Thyroid gland (tissue), 4 donors: ENCODE measurements at regions not wholly inside any gene's neighbourhood (a gene's known extent, or its start where the extent isn't known, plus 50 kb on each side); places are given as distances from the start of the nearest gene placed in this dataset.
A peak's percentile ranks its signal among the peaks of the same experiment; 100 is the strongest.

ENCODE experiments used
- DNase-seq, 2 donors: peaks; one replicate each; pipeline ENCODE4 v3.0.0-alpha.2; 2019
- H3K27ac ChIP-seq, 3 donors: fragments of 200-600 bp; sonication (generic); 1 replicate in 2 of 3; 2 replicates in 1 of 3; pipeline ENCODE4 v1.5.1; 2016 to 2019; ENCODE audit warnings: mild to moderate bottlenecking in 1 of 3, moderate library complexity in 1 of 3
- H3K27me3 ChIP-seq: fragments of 200-600 bp; sonication (generic); one replicate; pipeline ENCODE4 v1.5.1; 2019
- H3K36me3 ChIP-seq, 2 donors: fragments of 200-600 bp; sonication (generic); one replicate each; pipeline ENCODE4 v1.5.1; 2016 to 2019
- H3K4me1 ChIP-seq, 2 donors: fragments of 200-600 bp; sonication (generic); one replicate each; pipeline ENCODE4 v1.5.1; 2017 to 2019
- H3K4me3 ChIP-seq, 3 donors: fragments of 200-600 bp; sonication (generic); replicated peaks in 1 of 3; 1 replicate in 2 of 3; 2 replicates in 1 of 3; pipeline ENCODE4 v1.5.1; 2016; ENCODE audit warnings: mild to moderate bottlenecking in 1 of 3
- H3K9me3 ChIP-seq: fragments of 200-600 bp; sonication (generic); one replicate; pipeline ENCODE4 v1.5.1; 2017
- CTCF ChIP-seq, 6 experiments: fragments of 200-600 bp in 3 of 6; fragments of 450-650 bp in 3 of 6; sonication (generic) in 3 of 6; IDR thresholded peaks; one replicate each; pipeline ENCODE4 v1.5.1; 2016 to 2019; ENCODE audit warnings: antibody characterized with exemption in 6 of 6, mild to moderate bottlenecking in 2 of 6, inconsistent platforms in 1 of 6, moderate library complexity in 1 of 6
- POLR2A ChIP-seq, 2 donors: fragments of 450-650 bp; IDR thresholded peaks; one replicate each; pipeline ENCODE4 v1.6.1; 2017; ENCODE audit warnings: antibody characterized with exemption in 2 of 2, mild to moderate bottlenecking in 2 of 2, moderate library complexity in 1 of 2
- WGBS, 2 donors: methylation state at CpG; one replicate each; pipeline ENCODE4 v1.1.5; 2017; 5-methylcytosine and 5-hydroxymethylcytosine counted together
- intact Hi-C: fragments of 100-400 bp; cut with DNase I; formaldehyde crosslinking; loops from one replicate; pipeline ENCODE4 v1.15.1; 2023

GRCh38 chr5:102579379-102579778 lies 80.6 kb upstream of the SLCO6A1 start:
- no peak overlapping the region for H3K27ac ChIP-seq
- intact Hi-C loops: no loop called here
- H3K27me3 ChIP-seq: no peaks in the 10 kb centered on the region
- TF ChIP-seq POLR2A (IDR thresholded peaks at IDR 0.05): no peak
- TF ChIP-seq CTCF (IDR thresholded peaks at IDR 0.05): no peak
- WGBS, 2 donors: 82 to 86% methylated on average over 1 of the region's 1 CpG
- H3K4me1 ChIP-seq: no peaks in the 10 kb centered on the region
- H3K4me3 ChIP-seq: no peak overlapping the region
- no peaks in the 10 kb centered on the region for H3K9me3 ChIP-seq
- no peak for DNase-seq
- H3K36me3 ChIP-seq: no peaks in the 10 kb centered on the region

GRCh38 chr5:102581011-102581410 lies 82.2 kb upstream of the SLCO6A1 start:
- Histone ChIP-seq H3K36me3 (no peaks in the 10 kb centered on the region), H3K9me3 (no peaks in the 10 kb centered on the region), H3K4me1 (no peaks in the 10 kb centered on the region), H3K4me3 (no peak overlapping the region), H3K27ac (no peak overlapping the region), H3K27me3 (no peaks in the 10 kb centered on the region)
- intact Hi-C loops: no loop called here
- TF ChIP-seq CTCF (IDR thresholded peaks at IDR 0.05) (no peak), POLR2A (IDR thresholded peaks at IDR 0.05) (no peak)
- DNase-seq: no peak

GRCh38 chr5:102582696-102583095 lies 83.9 kb upstream of the SLCO6A1 start:
- Histone ChIP-seq H3K4me1 (no peaks in the 10 kb centered on the region), H3K27ac (no peak overlapping the region), H3K27me3 (no peaks in the 10 kb centered on the region), H3K36me3 (no peaks in the 10 kb centered on the region), H3K4me3 (no peak overlapping the region), H3K9me3 (no peaks in the 10 kb centered on the region)
- intact Hi-C loops: no loop called here
- TF ChIP-seq CTCF (IDR thresholded peaks at IDR 0.05) (no peak), POLR2A (IDR thresholded peaks at IDR 0.05) (no peak)
- WGBS, 2 donors: 80 to 82% methylated on average over 3 of the region's 3 CpGs
- DNase-seq: no peak

GRCh38 chr5:102583276-102584124 lies 84.7 kb upstream of the SLCO6A1 start:
- intact Hi-C loops: no loop called here
- H3K27ac ChIP-seq: no peak overlapping the region
- no peaks in the 10 kb centered on the region for H3K36me3 ChIP-seq
- no peaks in the 10 kb centered on the region for H3K4me1 ChIP-seq
- H3K27me3 ChIP-seq: no peaks in the 10 kb centered on the region
- H3K4me3 ChIP-seq: no peak overlapping the region
- 28 to 40% methylated on average over 5 of the region's 5 CpGs for WGBS, 2 donors
- DNase-seq: no peak
- TF ChIP-seq POLR2A (IDR thresholded peaks at IDR 0.05) (no peak), CTCF (IDR thresholded peaks at IDR 0.05) (peak in 4 of 6 experiments; percentile 31 to 57 (median 40))
- no peaks in the 10 kb centered on the region for H3K9me3 ChIP-seq

- no peak for DNase-seq
- no peaks in the 10 kb centered on the region for H3K9me3 ChIP-seq
- no peaks in the 10 kb centered on the region for H3K27me3 ChIP-seq
- 70 to 80% methylated on average over 2 of the region's 2 CpGs for WGBS, 2 donors
- no peak overlapping the region for H3K4me3 ChIP-seq
- TF ChIP-seq CTCF (IDR thresholded peaks at IDR 0.05) (no peak), POLR2A (IDR thresholded peaks at IDR 0.05) (no peak)
- no peaks in the 10 kb centered on the region for H3K4me1 ChIP-seq
- H3K27ac ChIP-seq: no peak overlapping the region
- no peaks in the 10 kb centered on the region for H3K36me3 ChIP-seq
- intact Hi-C loops: no loop called here
Observed at GRCh38 chr5:102589661-102590060, 90.9 kb upstream of the SLCO6A1 start.
